Smooth muscle cell (in vitro differentiated cells): ENCODE measurements at regions not wholly inside any gene's neighbourhood (a gene's known extent, or its start where the extent isn't known, plus 50 kb on each side); places are given as distances from the start of the nearest gene placed in this dataset.

Experiments
- DNase-seq: peaks from one replicate; lab custom pipeline; 2025; ENCODE audit not compliant: unreplicated experiment; lab: John Stamatoyannopoulos, UW
- H2AFZ ChIP-seq: fragments of 200-600 bp; sonication (generic); 2 replicates; pipeline ENCODE4 v1.6.0; 2016; ENCODE audit warnings: antibody characterized with exemption, low read depth, mild to moderate bottlenecking
- H3F3A ChIP-seq: fragments of 200-600 bp; sonication (generic); 2 replicates; pipeline ENCODE4 v1.6.0; 2017; ENCODE audit warnings: antibody characterized with exemption, low read depth
- H3K27ac ChIP-seq: fragments of 200-600 bp; sonication (generic); 2 replicates; pipeline ENCODE4 v1.5.1; 2016; ENCODE audit warnings: low read depth, mild to moderate bottlenecking
- H3K27me3 ChIP-seq: fragments of 200-600 bp; sonication (generic); 2 replicates; pipeline ENCODE4 v1.6.1; 2016; ENCODE audit warnings: low read depth, mild to moderate bottlenecking
- H3K36me3 ChIP-seq: fragments of 200-600 bp; sonication (generic); 2 replicates; pipeline ENCODE4 v1.5.1; 2016; ENCODE audit warnings: low read depth
- H3K4me1 ChIP-seq: fragments of 200-600 bp; sonication (generic); 2 replicates; pipeline ENCODE4 v1.5.1; 2016; ENCODE audit warnings: low read depth
- H3K4me2 ChIP-seq: fragments of 200-600 bp; sonication (generic); 2 replicates; pipeline ENCODE4 v1.6.0; 2016; ENCODE audit warnings: mild to moderate bottlenecking
- H3K4me3 ChIP-seq: fragments of 200-600 bp; sonication (generic); 2 replicates; pipeline ENCODE4 v1.5.1; 2016; ENCODE audit warnings: mild to moderate bottlenecking
- H3K79me2 ChIP-seq: fragments of 200-600 bp; sonication (generic); 2 replicates; pipeline ENCODE4 v1.6.0; 2016; ENCODE audit warnings: low read depth, mild to moderate bottlenecking
- H3K9ac ChIP-seq: fragments of 200-600 bp; sonication (generic); 2 replicates; pipeline ENCODE4 v1.6.0; 2016; ENCODE audit warnings: low read depth
- H3K9me3 ChIP-seq: fragments of 200-600 bp; sonication (generic); replicated peaks from 2 replicates; pipeline ENCODE4 v1.5.1; 2016; ENCODE audit warnings: low read depth
- H4K20me1 ChIP-seq: fragments of 200-600 bp; sonication (generic); 2 replicates; pipeline ENCODE4 v1.6.0; 2016; ENCODE audit warnings: low read depth
- WGBS: methylation state at CpG from one replicate; pipeline ENCODE4 v1.1.7; 2016; ENCODE audit warnings: low lambda C conversion rate; 5-methylcytosine and 5-hydroxymethylcytosine counted together
- TF ChIP-seq, protein P1 (sequence below): fragments of 200-600 bp; sonication (generic); IDR thresholded peaks from 2 replicates; pipeline ENCODE4 v1.5.1; 2017; ENCODE audit warnings: borderline replicate concordance, mild to moderate bottlenecking, antibody characterized with exemption; ENCODE audit not compliant: insufficient read depth, poor library complexity, severe bottlenecking

DNA sequence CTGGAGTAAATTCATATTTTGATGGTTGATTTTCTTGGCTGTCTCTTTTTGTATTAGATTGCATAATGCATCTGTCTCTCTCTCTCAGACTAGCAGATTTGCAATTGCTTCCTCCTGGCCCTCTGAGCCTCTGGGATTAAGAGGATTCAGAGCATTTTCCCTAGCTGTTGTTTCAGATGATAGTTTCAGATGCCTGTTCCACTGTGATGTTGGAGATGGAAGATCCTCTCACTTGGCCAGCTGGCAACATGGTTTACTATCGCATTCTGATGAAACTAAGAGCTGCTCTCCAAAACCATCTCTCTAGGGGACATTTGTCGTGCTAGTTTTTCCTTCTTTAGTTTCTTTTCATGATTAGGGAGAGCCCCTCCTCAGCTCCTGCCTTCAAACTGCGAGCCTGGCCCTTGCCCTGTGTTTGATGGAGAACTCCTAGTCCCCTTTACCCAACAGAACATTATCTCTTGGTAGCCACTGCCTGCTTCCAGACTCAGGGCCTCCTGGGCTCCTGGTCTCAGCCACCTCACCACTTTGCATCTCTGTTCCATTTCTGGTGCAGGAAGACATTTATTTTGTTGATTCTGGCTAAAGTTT is 244.6 kb downstream of the B3GLCT start:
- Histone ChIP-seq H3F3A (no peaks in the 10 kb centered on the region), H4K20me1 (no peaks in the 10 kb centered on the region), H3K36me3 (no peaks in the 10 kb centered on the region), H3K4me2 (no peak overlapping the region), H3K4me3 (no peak overlapping the region), H3K27me3 (no peaks in the 10 kb centered on the region), H3K9ac (no peak overlapping the region), H3K9me3 (no peaks in the 10 kb centered on the region), H3K27ac (no peak overlapping the region), H2AFZ (no peak overlapping the region), H3K4me1 (no peaks in the 10 kb centered on the region), H3K79me2 (no peaks in the 10 kb centered on the region)
- WGBS, result 76% methylated on average over 3 of the region's 3 CpGs
- TF ChIP-seq, protein P1, sequence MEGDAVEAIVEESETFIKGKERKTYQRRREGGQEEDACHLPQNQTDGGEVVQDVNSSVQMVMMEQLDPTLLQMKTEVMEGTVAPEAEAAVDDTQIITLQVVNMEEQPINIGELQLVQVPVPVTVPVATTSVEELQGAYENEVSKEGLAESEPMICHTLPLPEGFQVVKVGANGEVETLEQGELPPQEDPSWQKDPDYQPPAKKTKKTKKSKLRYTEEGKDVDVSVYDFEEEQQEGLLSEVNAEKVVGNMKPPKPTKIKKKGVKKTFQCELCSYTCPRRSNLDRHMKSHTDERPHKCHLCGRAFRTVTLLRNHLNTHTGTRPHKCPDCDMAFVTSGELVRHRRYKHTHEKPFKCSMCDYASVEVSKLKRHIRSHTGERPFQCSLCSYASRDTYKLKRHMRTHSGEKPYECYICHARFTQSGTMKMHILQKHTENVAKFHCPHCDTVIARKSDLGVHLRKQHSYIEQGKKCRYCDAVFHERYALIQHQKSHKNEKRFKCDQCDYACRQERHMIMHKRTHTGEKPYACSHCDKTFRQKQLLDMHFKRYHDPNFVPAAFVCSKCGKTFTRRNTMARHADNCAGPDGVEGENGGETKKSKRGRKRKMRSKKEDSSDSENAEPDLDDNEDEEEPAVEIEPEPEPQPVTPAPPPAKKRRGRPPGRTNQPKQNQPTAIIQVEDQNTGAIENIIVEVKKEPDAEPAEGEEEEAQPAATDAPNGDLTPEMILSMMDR, result no peak
- DNase-seq, result no peak

DNA sequence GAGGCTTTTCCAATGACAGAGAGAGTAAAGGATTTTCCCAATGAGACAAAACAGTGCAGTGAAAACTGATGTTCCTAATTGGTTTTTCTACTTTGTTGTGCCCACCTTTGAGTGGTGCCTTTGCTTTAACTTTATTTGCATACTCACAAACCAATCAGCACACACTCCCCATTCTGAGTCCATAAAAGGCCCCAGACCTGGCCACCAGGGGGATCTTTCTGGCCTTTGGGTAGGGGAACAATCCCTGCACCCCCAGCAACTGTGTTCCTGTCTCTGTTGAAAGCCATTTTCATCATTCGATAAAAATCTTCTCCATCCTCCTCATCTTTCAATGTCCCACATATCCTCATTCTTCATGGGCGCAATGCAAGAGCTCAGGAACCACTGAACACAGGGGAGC is 252.8 kb downstream of the B3GLCT start:
- Histone ChIP-seq H3K27me3 (no peaks in the 10 kb centered on the region), H3K79me2 (no peaks in the 10 kb centered on the region), H3K9ac (no peak overlapping the region), H3K4me2 (no peak overlapping the region), H3K36me3 (no peaks in the 10 kb centered on the region), H3K4me3 (no peak overlapping the region), H3K9me3 (no peaks in the 10 kb centered on the region), H3F3A (no peaks in the 10 kb centered on the region), H2AFZ (no peak overlapping the region), H4K20me1 (no peaks in the 10 kb centered on the region), H3K4me1 (no peaks in the 10 kb centered on the region), H3K27ac (no peak overlapping the region)
- TF ChIP-seq, protein P1, result no peak
- DNase-seq, result no peak
- WGBS, result 100% methylated on average over 2 of the region's 2 CpGs

DNA sequence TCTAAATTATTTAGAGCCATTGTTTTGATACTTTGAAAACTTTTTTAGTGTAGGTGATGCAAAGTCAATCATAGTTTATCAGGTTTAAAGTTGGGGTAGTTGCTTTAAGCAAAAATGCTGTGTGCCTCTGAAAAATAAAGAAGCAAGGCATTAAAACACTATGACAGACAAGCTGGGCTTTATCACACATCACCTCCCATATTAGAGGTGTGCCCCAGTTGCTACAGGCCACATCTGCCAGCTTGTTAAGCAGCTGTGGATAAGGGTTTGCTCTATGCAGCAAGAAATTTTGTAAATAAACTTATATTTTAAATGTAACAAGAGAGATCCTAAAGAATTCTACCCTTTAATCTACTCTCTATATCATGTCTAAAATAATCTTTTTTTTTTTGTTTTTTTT is 255.8 kb downstream of the B3GLCT start:
- H3K36me3 ChIP-seq, result no peaks in the 10 kb centered on the region
- H3F3A ChIP-seq, result no peaks in the 10 kb centered on the region
- no peak for DNase-seq
- no peak overlapping the region for H3K9ac ChIP-seq
- H3K4me2 ChIP-seq, result no peak overlapping the region
- no peaks in the 10 kb centered on the region for H3K9me3 ChIP-seq
- H3K79me2 ChIP-seq, result no peaks in the 10 kb centered on the region
- no peak overlapping the region for H3K4me3 ChIP-seq
- H3K27ac ChIP-seq, result no peak overlapping the region
- no peaks in the 10 kb centered on the region for H3K4me1 ChIP-seq
- no peaks in the 10 kb centered on the region for H4K20me1 ChIP-seq
- H3K27me3 ChIP-seq, result no peaks in the 10 kb centered on the region
- no peak overlapping the region for H2AFZ ChIP-seq
- TF ChIP-seq, protein P1, result no peak

DNA sequence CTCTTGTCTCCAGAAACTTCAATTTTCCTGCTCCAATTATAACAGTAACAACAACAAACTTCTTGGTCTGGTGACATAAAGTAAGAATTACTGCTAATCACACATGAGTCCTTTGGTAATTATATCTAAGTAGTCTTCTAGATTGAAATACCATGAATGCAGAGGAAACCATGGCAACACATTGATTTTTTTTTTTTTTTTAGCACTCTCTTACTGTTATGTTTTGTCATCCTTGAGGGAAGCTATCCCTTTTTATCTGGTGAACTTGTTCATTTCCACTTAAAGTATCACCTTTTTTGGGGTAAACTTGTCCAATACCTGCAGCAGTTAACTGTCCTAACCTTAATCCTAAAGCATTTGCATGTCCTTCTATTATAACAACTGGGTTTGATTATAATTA is 256.3 kb downstream of the B3GLCT start:
- Histone ChIP-seq H3K4me3 (no peak overlapping the region), H4K20me1 (no peaks in the 10 kb centered on the region), H3K4me2 (no peak overlapping the region), H3K9me3 (no peaks in the 10 kb centered on the region), H3K36me3 (no peaks in the 10 kb centered on the region), H3F3A (no peaks in the 10 kb centered on the region), H3K79me2 (no peaks in the 10 kb centered on the region), H3K4me1 (no peaks in the 10 kb centered on the region), H3K9ac (no peak overlapping the region), H3K27ac (no peak overlapping the region), H2AFZ (no peak overlapping the region), H3K27me3 (no peaks in the 10 kb centered on the region)
- no peak for DNase-seq
- TF ChIP-seq, protein P1, result no peak
